H1 (cell line): ENCODE measurements at regions not wholly inside any gene's neighbourhood (a gene's known extent, or its start where the extent isn't known, plus 50 kb on each side); places are given as distances from the start of the nearest gene placed in this dataset.

ENCODE experiments used
- CTCF ChIA-PET: fragments of 300-600 bp; sonication (Branson Sonifier 250); formaldehyde crosslinking; loops from one replicate; lab custom pipeline; 2021; ENCODE audit not compliant: partially characterized antibody; lab: Charles Lee
- POLR2A ChIA-PET: fragments of 300-600 bp; sonication (Branson Sonifier 250); formaldehyde crosslinking; loops from one replicate; lab custom pipeline; 2021; ENCODE audit warnings: inconsistent platforms; ENCODE audit not compliant: partially characterized antibody; lab: Charles Lee
- DNase-seq, 2 experiments: peaks; one replicate each; pipeline versions ENCODE4 v3.0.0 to v3.0.0-alpha.2; 2010 to 2022; ENCODE audit warnings: low spot score in 2 of 2, low read depth in 1 of 2, mixed read lengths in 1 of 2
- FAIRE-seq: peaks from 2 replicates; lab custom pipeline; 2011; peaks lifted over from hg19 to GRCh38; lab: Jason Lieb, UNC
- H2AFZ ChIP-seq: 2 replicates; pipeline ENCODE4 v1.8.1; 2012; ENCODE audit warnings: low read length, inconsistent platforms
- H2AK5ac ChIP-seq: 2 replicates; pipeline ENCODE4 v1.6.1; 2013; ENCODE audit warnings: low read depth, low read length
- H2BK120ac ChIP-seq: replicated peaks from 2 replicates; pipeline ENCODE3; 2013; ENCODE audit warnings: low read depth, low read length, inconsistent platforms
- H2BK12ac ChIP-seq: 2 replicates; pipeline ENCODE4 v1.6.1; 2013; ENCODE audit warnings: low read depth, low read length
- H2BK15ac ChIP-seq: 2 replicates; pipeline ENCODE4 v1.6.1; 2013; ENCODE audit warnings: low read length
- H2BK20ac ChIP-seq: 2 replicates; pipeline ENCODE4 v1.6.1; 2013; ENCODE audit warnings: low read length
- H2BK5ac ChIP-seq: 2 replicates; pipeline ENCODE4 v1.6.1; 2013; ENCODE audit warnings: low read depth, low read length
- H3K14ac ChIP-seq: 2 replicates; pipeline ENCODE4 v1.6.1; 2013; ENCODE audit warnings: inconsistent platforms; ENCODE audit not compliant: insufficient read length
- H3K18ac ChIP-seq: 2 replicates; pipeline ENCODE4 v1.6.1; 2013; ENCODE audit warnings: low read length; ENCODE audit errors: extremely low read depth
- H3K23ac ChIP-seq: 2 replicates; pipeline ENCODE4 v1.6.1; 2013; ENCODE audit warnings: inconsistent platforms; ENCODE audit not compliant: insufficient read length
- H3K23me2 ChIP-seq: 2 replicates; pipeline ENCODE4 v1.6.1; 2013; ENCODE audit warnings: low read depth, low read length
- H3K27ac ChIP-seq: 2 replicates; pipeline ENCODE4 v1.6.1; 2011; ENCODE audit warnings: low read depth, low read length, inconsistent platforms
- H3K27me3 ChIP-seq, 4 experiments: replicated peaks in 1 of 4; 1 replicate in 1 of 4; 2 replicates in 3 of 4; pipeline versions ENCODE4 v1.6.1 to v1.8.1; 2011 to 2013; ENCODE audit warnings: low read length in 3 of 4, mild to moderate bottlenecking in 3 of 4, inconsistent platforms in 2 of 4, mixed read lengths in 2 of 4, moderate library complexity in 1 of 4; ENCODE audit not compliant: control insufficient read depth in 3 of 4, insufficient read depth in 3 of 4; ENCODE audit errors: extremely low read depth in 1 of 4
- H3K36me3 ChIP-seq, 4 experiments: 2 replicates each; pipeline versions ENCODE4 v1.6.1 to v1.8.1; 2011 to 2013; ENCODE audit warnings: mild to moderate bottlenecking in 4 of 4, low read length in 3 of 4, moderate library complexity in 2 of 4, control low read depth in 1 of 4, inconsistent platforms in 1 of 4; ENCODE audit not compliant: insufficient read depth in 4 of 4, control insufficient read depth in 2 of 4
- H3K4ac ChIP-seq: replicated peaks from 2 replicates; pipeline ENCODE3; 2013; ENCODE audit warnings: low read length, low read depth, mixed read lengths, inconsistent platforms; ENCODE audit not compliant: insufficient read length
- H3K4me1 ChIP-seq, 4 experiments: replicated peaks in 1 of 4; 1 replicate in 1 of 4; 2 replicates in 3 of 4; pipeline versions ENCODE4 v1.6.1 to v1.8.1; 2011 to 2013; ENCODE audit warnings: low read length in 3 of 4, inconsistent platforms in 2 of 4, mixed read lengths in 1 of 4; ENCODE audit not compliant: insufficient read depth in 4 of 4, control insufficient read depth in 3 of 4
- H3K4me2 ChIP-seq, 2 experiments: 2 replicates each; pipeline versions ENCODE4 v1.6.1 to v1.8.1; 2011 to 2013; ENCODE audit warnings: low read depth in 2 of 2, low read length in 2 of 2, control low read depth in 1 of 2, inconsistent platforms in 1 of 2, mild to moderate bottlenecking in 1 of 2; ENCODE audit not compliant: insufficient read depth in 1 of 2
- H3K4me3 ChIP-seq, 4 experiments: fragments of 200-600, 300-600 bp in 1 of 4; sonication (generic), shearing (Covaris generic), sonication (Bioruptor Twin) in 1 of 4; 2 replicates each; pipeline versions ENCODE4 v1.5.1 to v1.8.1; 2011 to 2016; ENCODE audit warnings: low read length in 4 of 4, low read depth in 3 of 4, control low read depth in 2 of 4, inconsistent platforms in 2 of 4, mild to moderate bottlenecking in 2 of 4, mixed read lengths in 1 of 4, moderate library complexity in 1 of 4; ENCODE audit not compliant: insufficient read depth in 2 of 4; ENCODE audit errors: extremely low read depth in 1 of 4
- H3K56ac ChIP-seq: replicated peaks from 2 replicates; pipeline ENCODE3; 2013; ENCODE audit warnings: low read depth, mild to moderate bottlenecking, mixed read lengths, low read length, inconsistent platforms; ENCODE audit not compliant: insufficient read length
- H3K79me1 ChIP-seq: 2 replicates; pipeline ENCODE4 v1.6.1; 2013; ENCODE audit warnings: low read depth, low read length, control low read depth
- H3K79me2 ChIP-seq, 2 experiments: 2 replicates each; pipeline versions ENCODE4 v1.6.1 to v1.8.1; 2012 to 2013; ENCODE audit warnings: low read length in 2 of 2, mild to moderate bottlenecking in 2 of 2, inconsistent platforms in 1 of 2; ENCODE audit not compliant: insufficient read depth in 2 of 2, control insufficient read depth in 1 of 2
- H3K9ac ChIP-seq, 4 experiments: replicated peaks in 1 of 4; 1 replicate in 1 of 4; 2 replicates in 3 of 4; pipeline versions ENCODE4 v1.6.1 to v1.8.1; 2011 to 2013; ENCODE audit warnings: low read depth in 3 of 4, low read length in 3 of 4, control low read depth in 2 of 4, mild to moderate bottlenecking in 2 of 4, moderate library complexity in 2 of 4, inconsistent platforms in 1 of 4; ENCODE audit errors: extremely low read depth in 1 of 4
- H3K9me3 ChIP-seq, 2 experiments: 2 replicates each; pipeline versions ENCODE4 v1.6.1 to v1.8.1; 2012 to 2013; ENCODE audit warnings: mild to moderate bottlenecking in 2 of 2, moderate library complexity in 2 of 2, control low read depth in 1 of 2, inconsistent platforms in 1 of 2, low read depth in 1 of 2, low read length in 1 of 2, mixed read lengths in 1 of 2; ENCODE audit not compliant: insufficient read depth in 2 of 2
- H4K20me1 ChIP-seq, 2 experiments: replicated peaks in 1 of 2; 2 replicates each; pipeline versions ENCODE3 to v1.8.1; 2011 to 2013; ENCODE audit warnings: inconsistent platforms in 2 of 2, low read length in 2 of 2, mild to moderate bottlenecking in 1 of 2; ENCODE audit not compliant: insufficient read depth in 2 of 2, control insufficient read depth in 1 of 2
- H4K5ac ChIP-seq: 2 replicates; pipeline ENCODE4 v1.6.1; 2013; ENCODE audit warnings: low read length, low read depth, mixed read lengths, inconsistent platforms; ENCODE audit not compliant: insufficient read length
- H4K8ac ChIP-seq: 2 replicates; pipeline ENCODE4 v1.8.0; 2013; ENCODE audit warnings: mild to moderate bottlenecking, moderate library complexity, low read length, inconsistent platforms; ENCODE audit not compliant: insufficient read depth; ENCODE audit errors: extremely low read depth
- H4K91ac ChIP-seq: replicated peaks from 2 replicates; pipeline ENCODE3; 2013; ENCODE audit warnings: low read length, mixed read lengths, inconsistent platforms; ENCODE audit not compliant: insufficient read length
- HDAC2 ChIP-seq, 2 experiments: fragments of 300-600 bp in 1 of 2; sonication (generic) in 1 of 2; IDR thresholded peaks; 2 replicates each; pipeline ENCODE4 v1.6.1; 2011 to 2012; ENCODE audit warnings: low read depth in 2 of 2, low read length in 2 of 2, mild to moderate bottlenecking in 2 of 2, moderate library complexity in 2 of 2, borderline replicate concordance in 1 of 2, inconsistent platforms in 1 of 2
- RAD21 ChIP-seq, 2 experiments: IDR thresholded peaks in 1 of 2; conservative IDR thresholded peaks in 1 of 2; 2 replicates each; pipeline ENCODE4 v1.6.1; 2011; ENCODE audit warnings: low read depth in 2 of 2, low read length in 2 of 2, improper control_type of control experiment in 1 of 2, inconsistent platforms in 1 of 2, mild to moderate bottlenecking in 1 of 2, moderate library complexity in 1 of 2
- SIN3A ChIP-seq, 2 experiments: IDR thresholded peaks in 1 of 2; conservative IDR thresholded peaks in 1 of 2; 2 replicates each; pipeline ENCODE4 v1.6.1; 2011 to 2012; ENCODE audit warnings: low read length in 2 of 2, improper control_type of control experiment in 1 of 2, low read depth in 1 of 2, mild to moderate bottlenecking in 1 of 2
- WGBS, 2 experiments: shearing (Covaris generic) in 1 of 2; methylation state at CpG; one replicate each; pipeline versions ENCODE4 v1.1.6 to v1.1.7; 2013 to 2015; ENCODE audit warnings: low lambda C conversion rate in 2 of 2, mixed read lengths in 2 of 2, inconsistent platforms in 1 of 2, low coverage in 1 of 2, missing lambda C conversion rate in 1 of 2; ENCODE audit not compliant: insufficient replicate concordance in 2 of 2, insufficient coverage in 1 of 2, insufficient read length in 1 of 2; ENCODE audit errors: extremely low coverage in 1 of 2, missing lambda C conversion rate in 1 of 2; 5-methylcytosine and 5-hydroxymethylcytosine counted together

DNA sequence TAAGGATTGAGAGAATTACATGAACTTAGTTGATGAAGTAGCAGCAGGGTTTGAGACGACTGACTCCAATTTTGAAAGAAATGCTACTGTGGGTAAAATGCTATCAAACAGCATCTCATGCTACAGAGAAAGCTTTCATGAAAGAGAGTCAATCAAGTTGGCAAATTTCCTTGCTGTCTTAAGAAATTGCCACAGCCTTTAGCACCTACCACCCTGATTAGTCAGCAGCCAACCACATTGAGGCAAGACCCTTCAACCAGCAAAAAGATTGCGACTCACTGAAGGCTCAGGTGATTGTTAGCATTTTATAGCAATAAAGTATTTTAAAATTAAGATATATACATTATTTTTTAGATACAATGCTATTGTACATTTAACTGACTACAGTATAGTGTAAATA lies 80.9 kb downstream of the RAP2B start:
- H3K56ac ChIP-seq, result no peak overlapping the region
- H3K79me1 ChIP-seq, result no peaks in the 10 kb centered on the region
- H3K4ac ChIP-seq, result no peak overlapping the region
- no peak overlapping the region for H2BK12ac ChIP-seq
- no peak overlapping the region for H2AFZ ChIP-seq
- no peak overlapping the region for H3K18ac ChIP-seq
- H2BK15ac ChIP-seq, result no peak overlapping the region
- no peaks in the 10 kb centered on the region for H4K20me1 ChIP-seq
- H2AK5ac ChIP-seq, result no peak overlapping the region
- CTCF ChIA-PET, result no interaction called here
- no peak overlapping the region for H3K4me2 ChIP-seq
- TF ChIP-seq HDAC2 (IDR thresholded peaks at IDR 0.05; ENCODE audit: borderline replicate concordance in 1 of 2, low read depth in 2 of 2, low read length in 2 of 2) (no peak), SIN3A (conservative IDR thresholded peaks at IDR 0.05 in 1 of 2, IDR thresholded peaks at IDR 0.05 in 1 of 2; ENCODE audit: low read depth in 1 of 2, low read length in 2 of 2) (no peak), RAD21 (IDR thresholded peaks at IDR 0.05 in 1 of 2, conservative IDR thresholded peaks at IDR 0.05 in 1 of 2; ENCODE audit: low read depth in 2 of 2, low read length in 2 of 2) (no peak)
- TF ChIP-seq, all 59 proteins: peak for 0
- Histone ChIP-seq H2BK120ac (no peak overlapping the region), H3K27ac (no peak overlapping the region), H4K8ac (no peak overlapping the region), H3K4me3 (no peak overlapping the region), H3K9ac (no peak overlapping the region), H2BK20ac (no peak overlapping the region), H4K5ac (no peak overlapping the region), H3K36me3 (no peaks in the 10 kb centered on the region), H3K4me1 (no peaks in the 10 kb centered on the region), H2BK5ac (no peak overlapping the region), H3K9me3 (no peaks in the 10 kb centered on the region; a peak in 1 of 4 replicates), H3K23ac (no peak overlapping the region), H3K27me3 (no peaks in the 10 kb centered on the region), H3K23me2 (no peaks in the 10 kb centered on the region), H4K91ac (no peak overlapping the region), H3K14ac (no peak overlapping the region), H3K79me2 (no peaks in the 10 kb centered on the region)
- POLR2A ChIA-PET, result no interaction called here
- FAIRE-seq, result no peak
- WGBS, 2 experiments, result 92% methylated on average over 2 of the region's 2 CpGs; no CpG with 5 or more reads in 1 of the 2 experiments
- no peak for DNase-seq
